ENCODE measurements at regions not wholly inside any gene's neighbourhood (a gene's known extent, or its start where the extent isn't known, plus 50 kb on each side); places are given as distances from the start of the nearest gene placed in this dataset.
"Not testable (repeated sequence)": the region's sequence is repeated elsewhere in the genome, so short reads cannot be mapped to it uniquely, and the experiment has no call there.

DNA sequence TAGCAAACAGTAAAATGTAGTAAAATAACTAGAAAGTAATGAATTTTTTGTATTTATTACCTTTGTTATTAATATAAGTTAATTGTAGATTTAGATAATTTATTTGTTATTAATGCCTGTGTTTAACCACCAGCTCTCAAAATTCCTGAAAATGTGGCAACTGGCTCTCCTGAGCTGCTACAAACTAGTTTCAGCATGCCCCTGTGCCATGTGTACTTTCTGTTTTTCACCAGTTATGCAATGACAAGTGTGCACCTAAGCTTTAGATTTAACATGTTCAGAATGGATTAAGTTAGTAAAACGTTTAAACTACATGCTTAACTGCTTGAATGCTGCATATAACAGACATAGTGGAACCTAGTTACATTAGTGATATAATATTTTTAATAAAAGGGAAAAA lies 88.1 kb downstream of the POSTN start:
- no peak for DNase-seq

DNA sequence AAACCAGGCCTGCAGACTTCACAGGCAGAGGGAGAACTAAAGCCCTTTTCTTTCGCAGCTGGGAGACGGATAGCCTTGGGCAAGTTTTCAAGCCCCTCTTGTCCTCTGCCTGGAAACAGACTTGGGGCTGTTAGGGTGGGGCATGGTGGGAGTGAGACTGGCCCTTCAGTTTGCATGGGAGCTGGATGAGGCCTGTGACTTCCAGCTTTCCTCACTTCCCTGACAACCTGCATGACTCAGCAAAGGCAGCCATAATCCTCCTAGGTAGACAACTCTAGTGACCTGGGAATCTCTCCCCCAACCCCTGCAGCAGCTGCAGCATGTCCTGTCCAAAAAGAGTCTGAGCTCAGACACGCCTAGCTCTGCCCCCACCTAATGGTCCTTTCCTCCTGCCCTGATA lies 93.0 kb downstream of the POSTN start:
- DNase-seq = no peak

GRCh38 chr13:37504251-37504650 lies 94.3 kb downstream of the POSTN start:
- DNase-seq = no peak

- DNase-seq = no peak
These were observed 95.3 kb downstream of the POSTN start for GRCh38 chr13:37503287-37503686.

GRCh38 chr13:37502303-37502993 lies 96.1 kb downstream of the POSTN start:
- DNase-seq = not testable (repeated sequence)

- DNase-seq = no peak
These were observed 97.4 kb downstream of the POSTN start for GRCh38 chr13:37501187-37501586.

GRCh38 chr13:37495046-37495445 lies 103.5 kb downstream of the POSTN start:
- no peak for DNase-seq

DNA sequence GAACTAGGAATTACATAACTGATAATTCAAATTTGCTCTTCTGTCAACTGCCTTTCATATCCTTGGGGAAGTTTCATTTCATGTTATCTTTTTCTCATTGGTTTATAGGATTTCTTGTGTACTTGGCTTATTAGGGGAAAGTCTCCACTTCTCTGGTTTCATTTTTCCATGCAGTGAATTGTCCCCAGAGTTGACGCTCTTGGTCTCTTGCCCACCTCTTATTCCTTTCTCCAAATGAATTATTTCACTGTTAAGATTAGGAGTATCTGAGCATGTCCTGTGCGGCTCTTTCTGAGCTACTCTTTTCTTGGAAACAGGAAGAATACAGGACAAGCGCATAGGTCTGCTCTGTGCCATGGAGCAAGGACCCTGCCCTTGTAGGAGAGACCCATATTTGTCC lies 104.8 kb downstream of the POSTN start:
- DNase-seq = no peak

GRCh38 chr13:37492741-37493514 lies 105.6 kb downstream of the POSTN start:
- no peak for DNase-seq

- no peak for DNase-seq
These were observed 106.5 kb downstream of the POSTN start for GRCh38 chr13:37492075-37492474.

GRCh38 chr13:37491661-37492060 lies 106.9 kb downstream of the POSTN start:
- no peak for DNase-seq

DNA sequence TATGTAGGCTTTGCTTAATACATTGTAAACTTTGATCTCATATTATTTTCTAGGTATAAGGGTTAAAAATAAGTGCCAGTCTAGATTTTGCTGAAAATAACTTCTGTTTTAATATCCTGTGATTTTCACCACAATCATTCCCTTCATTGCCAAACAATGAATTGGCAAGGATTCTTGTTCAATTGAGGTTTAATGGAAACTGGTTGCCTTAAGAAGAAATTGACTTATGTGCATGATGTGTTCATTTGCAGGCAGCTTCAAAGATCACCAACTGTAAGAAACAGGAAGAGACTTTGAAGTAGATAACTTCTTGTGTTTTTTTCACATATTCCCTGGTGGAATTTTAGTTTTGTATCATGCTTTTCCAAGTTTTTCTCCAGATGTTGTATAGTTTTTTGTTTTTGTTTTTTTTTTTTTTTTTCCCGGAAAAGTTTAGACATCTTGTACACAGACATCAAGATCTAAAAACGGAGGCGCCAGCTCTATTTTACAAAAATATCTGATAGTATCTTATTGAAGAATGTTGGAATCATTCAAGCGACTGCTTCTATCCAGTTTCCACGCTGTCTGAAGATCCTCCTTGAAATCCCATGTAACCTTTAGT lies 108.3 kb downstream of the POSTN start:
- DNase-seq = no peak

DNA sequence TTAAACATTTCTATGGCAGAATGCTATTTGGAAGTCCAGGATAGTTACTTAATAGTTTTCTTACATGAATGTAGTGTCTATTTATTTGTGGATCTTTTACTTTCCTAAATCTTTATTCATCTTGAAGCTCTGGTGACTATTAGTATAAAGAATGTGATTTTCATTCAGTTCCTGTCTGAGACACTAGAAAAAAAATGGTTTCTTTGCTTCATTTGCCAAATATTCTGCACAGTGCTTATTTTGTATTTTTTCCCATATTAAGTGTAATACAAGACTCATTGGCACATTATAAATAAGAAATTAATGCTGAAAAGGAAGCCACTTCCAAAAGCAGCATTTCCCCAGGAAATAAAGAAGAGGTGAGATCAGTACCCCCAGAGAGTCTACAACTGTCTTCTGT lies 109.8 kb downstream of the POSTN start:
- DNase-seq = no peak

- no peak for DNase-seq
These were observed 112.3 kb downstream of the POSTN start for GRCh38 chr13:37486171-37486681.

DNA sequence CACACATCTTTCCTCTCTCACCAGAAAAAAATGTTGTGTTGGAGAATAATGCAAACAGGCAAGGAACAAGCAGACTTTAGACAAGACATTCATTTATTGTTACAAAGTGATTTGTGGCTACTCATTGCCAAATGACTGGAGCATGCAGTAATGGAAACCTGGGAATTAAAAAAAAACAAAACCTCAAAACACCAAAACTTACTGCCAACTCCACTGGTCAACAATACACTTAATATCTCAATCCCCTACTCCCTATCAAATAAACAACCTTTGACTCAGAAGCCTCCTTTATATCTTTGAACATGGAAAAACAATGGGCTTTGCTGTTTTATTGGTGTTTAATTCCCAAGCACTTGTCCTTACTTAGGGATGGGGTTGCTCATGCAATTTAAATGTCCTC lies 112.8 kb downstream of the POSTN start:
- DNase-seq = no peak

GRCh38 chr13:37484056-37484455 lies 114.5 kb downstream of the POSTN start:
- no peak for DNase-seq

DNA sequence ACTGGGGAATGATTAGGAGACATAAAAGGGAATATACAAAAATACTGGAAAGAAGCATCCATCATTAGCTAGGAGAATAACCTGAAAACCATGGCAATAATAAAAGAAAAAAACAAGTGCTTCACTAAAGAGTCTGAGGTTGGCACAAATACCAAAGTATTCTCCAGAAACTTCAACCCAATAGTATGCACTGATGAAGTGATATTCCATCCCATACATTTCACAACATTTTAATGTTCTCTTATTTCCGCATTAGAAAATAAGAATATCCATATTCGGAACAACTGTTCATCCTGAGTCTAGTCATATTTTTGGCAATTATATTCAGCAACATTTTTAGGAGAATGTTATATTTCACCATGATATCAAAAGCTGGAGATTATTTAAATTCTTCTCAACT lies 116.2 kb downstream of the POSTN start:
- DNase-seq = no peak

DNA sequence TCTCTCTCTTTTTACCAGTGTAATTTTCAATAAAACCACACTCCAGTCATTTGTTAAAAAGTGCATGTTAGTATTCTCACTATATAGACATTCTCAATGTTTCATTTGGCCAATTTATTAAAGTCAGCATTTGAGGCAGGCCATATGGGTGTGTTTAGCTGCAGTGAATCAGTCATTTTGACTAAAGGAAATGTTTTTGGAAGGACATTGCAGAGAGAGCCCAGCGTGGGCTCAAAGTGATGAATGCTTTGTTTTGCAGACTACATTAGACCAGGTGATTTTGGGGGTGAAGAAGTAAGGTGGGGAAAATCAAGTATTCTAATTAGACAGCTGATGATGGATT lies 116.7 kb downstream of the POSTN start:
- no peak for DNase-seq

- no peak for DNase-seq
These were observed 117.3 kb downstream of the POSTN start for GRCh38 chr13:37481011-37481884.

DNA sequence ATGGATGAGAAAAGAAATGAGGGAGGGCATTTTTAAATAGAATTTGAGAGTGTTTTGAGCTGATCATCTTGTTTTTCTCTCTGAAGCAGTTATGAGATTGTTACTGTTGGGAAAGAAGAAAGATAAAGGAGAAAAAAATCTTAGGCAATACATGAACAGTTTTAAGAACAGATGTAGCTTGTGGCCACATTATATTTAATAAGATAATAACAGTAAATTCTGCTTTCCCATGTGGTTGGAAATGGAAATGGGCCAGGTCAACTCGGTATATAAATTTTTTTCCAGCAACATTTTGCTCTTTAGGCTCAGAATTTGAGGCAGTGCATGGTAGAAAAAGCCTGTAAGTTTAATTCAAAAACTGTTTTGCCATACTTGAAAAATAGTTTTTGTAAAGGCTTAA lies 118.7 kb downstream of the POSTN start:
- no peak for DNase-seq

- DNase-seq = no peak
These were observed 121.7 kb downstream of the POSTN start for GRCh38 chr13:37476874-37477273.

DNA sequence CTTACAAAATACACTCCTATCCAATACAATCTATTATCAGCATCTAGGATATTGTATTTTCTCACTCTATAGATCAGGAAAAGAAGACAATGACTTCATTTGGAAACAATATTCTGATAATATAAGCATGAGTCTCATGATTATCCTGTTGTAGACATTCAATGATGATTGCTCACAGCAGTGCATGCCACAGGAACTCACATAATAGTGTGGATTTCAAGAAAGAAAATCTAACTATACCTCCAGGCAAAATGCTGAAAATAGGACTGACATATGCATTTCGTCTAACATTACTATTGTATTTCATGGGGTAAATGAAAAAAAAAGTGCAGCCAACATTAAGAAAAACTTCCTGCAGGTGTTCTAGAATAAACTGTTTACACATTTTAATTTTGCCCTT lies 122.6 kb downstream of the POSTN start:
- no peak for DNase-seq

Measured in hypothalamus (tissue), 51 donors.